ENCODE measurements at regions not wholly inside any gene's neighbourhood (a gene's known extent, or its start where the extent isn't known, plus 50 kb on each side); places are given as distances from the start of the nearest gene placed in this dataset.
A peak's percentile ranks its signal among the peaks of the same experiment; 100 is the strongest.

- TF ChIP-seq YY1 (IDR thresholded peaks at IDR 0.05) (no peak), MAX (IDR thresholded peaks at IDR 0.05) (no peak), GABPA (IDR thresholded peaks at IDR 0.05 in 1 of 2, conservative IDR thresholded peaks at IDR 0.05 in 1 of 2) (no peak), SP1 (IDR thresholded peaks at IDR 0.05) (no peak), RAD21 (IDR thresholded peaks at IDR 0.05) (no peak), RXRA (IDR thresholded peaks at IDR 0.05) (no peak), TAF1 (conservative IDR thresholded peaks at IDR 0.05) (no peak), JUND (IDR thresholded peaks at IDR 0.05) (no peak), HNF4A (conservative IDR thresholded peaks at IDR 0.05) (no peak), HNF4G (IDR thresholded peaks at IDR 0.05) (no peak)
- TF ChIP-seq, protein P1, sequence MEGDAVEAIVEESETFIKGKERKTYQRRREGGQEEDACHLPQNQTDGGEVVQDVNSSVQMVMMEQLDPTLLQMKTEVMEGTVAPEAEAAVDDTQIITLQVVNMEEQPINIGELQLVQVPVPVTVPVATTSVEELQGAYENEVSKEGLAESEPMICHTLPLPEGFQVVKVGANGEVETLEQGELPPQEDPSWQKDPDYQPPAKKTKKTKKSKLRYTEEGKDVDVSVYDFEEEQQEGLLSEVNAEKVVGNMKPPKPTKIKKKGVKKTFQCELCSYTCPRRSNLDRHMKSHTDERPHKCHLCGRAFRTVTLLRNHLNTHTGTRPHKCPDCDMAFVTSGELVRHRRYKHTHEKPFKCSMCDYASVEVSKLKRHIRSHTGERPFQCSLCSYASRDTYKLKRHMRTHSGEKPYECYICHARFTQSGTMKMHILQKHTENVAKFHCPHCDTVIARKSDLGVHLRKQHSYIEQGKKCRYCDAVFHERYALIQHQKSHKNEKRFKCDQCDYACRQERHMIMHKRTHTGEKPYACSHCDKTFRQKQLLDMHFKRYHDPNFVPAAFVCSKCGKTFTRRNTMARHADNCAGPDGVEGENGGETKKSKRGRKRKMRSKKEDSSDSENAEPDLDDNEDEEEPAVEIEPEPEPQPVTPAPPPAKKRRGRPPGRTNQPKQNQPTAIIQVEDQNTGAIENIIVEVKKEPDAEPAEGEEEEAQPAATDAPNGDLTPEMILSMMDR (IDR thresholded peaks at IDR 0.05; ENCODE audit: low read depth, low read length, missing input control), result peak; percentile 8
- TF ChIP-seq, protein P2, sequence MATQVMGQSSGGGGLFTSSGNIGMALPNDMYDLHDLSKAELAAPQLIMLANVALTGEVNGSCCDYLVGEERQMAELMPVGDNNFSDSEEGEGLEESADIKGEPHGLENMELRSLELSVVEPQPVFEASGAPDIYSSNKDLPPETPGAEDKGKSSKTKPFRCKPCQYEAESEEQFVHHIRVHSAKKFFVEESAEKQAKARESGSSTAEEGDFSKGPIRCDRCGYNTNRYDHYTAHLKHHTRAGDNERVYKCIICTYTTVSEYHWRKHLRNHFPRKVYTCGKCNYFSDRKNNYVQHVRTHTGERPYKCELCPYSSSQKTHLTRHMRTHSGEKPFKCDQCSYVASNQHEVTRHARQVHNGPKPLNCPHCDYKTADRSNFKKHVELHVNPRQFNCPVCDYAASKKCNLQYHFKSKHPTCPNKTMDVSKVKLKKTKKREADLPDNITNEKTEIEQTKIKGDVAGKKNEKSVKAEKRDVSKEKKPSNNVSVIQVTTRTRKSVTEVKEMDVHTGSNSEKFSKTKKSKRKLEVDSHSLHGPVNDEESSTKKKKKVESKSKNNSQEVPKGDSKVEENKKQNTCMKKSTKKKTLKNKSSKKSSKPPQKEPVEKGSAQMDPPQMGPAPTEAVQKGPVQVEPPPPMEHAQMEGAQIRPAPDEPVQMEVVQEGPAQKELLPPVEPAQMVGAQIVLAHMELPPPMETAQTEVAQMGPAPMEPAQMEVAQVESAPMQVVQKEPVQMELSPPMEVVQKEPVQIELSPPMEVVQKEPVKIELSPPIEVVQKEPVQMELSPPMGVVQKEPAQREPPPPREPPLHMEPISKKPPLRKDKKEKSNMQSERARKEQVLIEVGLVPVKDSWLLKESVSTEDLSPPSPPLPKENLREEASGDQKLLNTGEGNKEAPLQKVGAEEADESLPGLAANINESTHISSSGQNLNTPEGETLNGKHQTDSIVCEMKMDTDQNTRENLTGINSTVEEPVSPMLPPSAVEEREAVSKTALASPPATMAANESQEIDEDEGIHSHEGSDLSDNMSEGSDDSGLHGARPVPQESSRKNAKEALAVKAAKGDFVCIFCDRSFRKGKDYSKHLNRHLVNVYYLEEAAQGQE (IDR thresholded peaks at IDR 0.05), result no peak
- TF ChIP-seq, protein P3, sequence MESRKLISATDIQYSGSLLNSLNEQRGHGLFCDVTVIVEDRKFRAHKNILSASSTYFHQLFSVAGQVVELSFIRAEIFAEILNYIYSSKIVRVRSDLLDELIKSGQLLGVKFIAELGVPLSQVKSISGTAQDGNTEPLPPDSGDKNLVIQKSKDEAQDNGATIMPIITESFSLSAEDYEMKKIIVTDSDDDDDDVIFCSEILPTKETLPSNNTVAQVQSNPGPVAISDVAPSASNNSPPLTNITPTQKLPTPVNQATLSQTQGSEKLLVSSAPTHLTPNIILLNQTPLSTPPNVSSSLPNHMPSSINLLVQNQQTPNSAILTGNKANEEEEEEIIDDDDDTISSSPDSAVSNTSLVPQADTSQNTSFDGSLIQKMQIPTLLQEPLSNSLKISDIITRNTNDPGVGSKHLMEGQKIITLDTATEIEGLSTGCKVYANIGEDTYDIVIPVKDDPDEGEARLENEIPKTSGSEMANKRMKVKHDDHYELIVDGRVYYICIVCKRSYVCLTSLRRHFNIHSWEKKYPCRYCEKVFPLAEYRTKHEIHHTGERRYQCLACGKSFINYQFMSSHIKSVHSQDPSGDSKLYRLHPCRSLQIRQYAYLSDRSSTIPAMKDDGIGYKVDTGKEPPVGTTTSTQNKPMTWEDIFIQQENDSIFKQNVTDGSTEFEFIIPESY (IDR thresholded peaks at IDR 0.05), result no peak
- TF ChIP-seq, protein P4, sequence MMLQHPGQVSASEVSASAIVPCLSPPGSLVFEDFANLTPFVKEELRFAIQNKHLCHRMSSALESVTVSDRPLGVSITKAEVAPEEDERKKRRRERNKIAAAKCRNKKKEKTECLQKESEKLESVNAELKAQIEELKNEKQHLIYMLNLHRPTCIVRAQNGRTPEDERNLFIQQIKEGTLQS (IDR thresholded peaks at IDR 0.05), result no peak
Measured at GRCh38 chr2:238706673-238707072, 141.2 kb upstream of the TWIST2 start.
